ENCODE measurements at regions not wholly inside any gene's neighbourhood (a gene's known extent, or its start where the extent isn't known, plus 50 kb on each side); places are given as distances from the start of the nearest gene placed in this dataset.

GRCh38 chr9:14471041-14471440 lies 157.1 kb upstream of the NFIB start:
- no peak for TF ChIP-seq CTCF (IDR thresholded peaks at IDR 0.05; ENCODE audit: insufficient read depth, low read length, poor library complexity, severe bottlenecking)
- TF ChIP-seq EZH2phosphoT487 (conservative IDR thresholded peaks at IDR 0.05; ENCODE audit: low read length) = no peak
